ENCODE measurements at regions not wholly inside any gene's neighbourhood (a gene's known extent, or its start where the extent isn't known, plus 50 kb on each side); places are given as distances from the start of the nearest gene placed in this dataset.

DNA sequence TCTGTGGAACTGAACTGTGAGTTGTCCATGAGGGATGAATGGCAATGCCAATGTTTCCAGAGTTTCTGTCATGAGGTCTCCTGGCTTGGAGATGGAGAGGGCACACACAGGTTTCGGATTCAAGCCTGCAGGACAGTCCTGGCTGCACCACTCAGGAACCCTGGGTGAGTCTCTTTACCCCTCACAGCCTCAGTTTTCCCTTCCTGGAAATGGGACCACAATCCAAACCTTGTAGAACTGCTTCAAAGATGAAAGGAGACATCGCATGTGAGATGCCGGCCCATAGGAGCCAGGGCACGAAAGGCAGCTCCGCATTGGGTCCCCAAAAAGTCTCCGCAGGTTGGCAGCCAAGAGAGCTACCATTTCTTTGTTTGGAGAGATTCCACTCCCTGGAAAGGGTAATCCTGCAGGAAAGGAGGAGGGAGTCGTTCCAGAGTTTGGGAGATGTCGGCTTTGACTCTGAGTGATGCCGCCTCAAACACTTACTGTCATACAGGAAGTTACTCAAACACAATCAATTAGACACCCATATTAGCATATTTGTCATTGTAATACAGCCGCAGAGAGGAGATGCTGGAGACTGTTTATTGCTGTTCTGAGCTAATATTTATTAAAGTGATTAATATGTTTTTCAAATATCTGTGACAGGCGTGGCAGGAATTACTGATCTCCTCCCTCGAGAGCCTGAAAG lies 318.3 kb downstream of the MN1 start:
- H3K9me3 ChIP-seq (ENCODE audit: control insufficient read depth, low read length) = no peaks in the 10 kb centered on the region
- no peak overlapping the region for H3K4me2 ChIP-seq (ENCODE audit: low read length)
- no peak overlapping the region for H3K4me3 ChIP-seq (ENCODE audit: low read depth, low read length)
- no peak overlapping the region for H3K27ac ChIP-seq
- H3K9ac ChIP-seq = no peak overlapping the region
- no peaks in the 10 kb centered on the region for H3K4me1 ChIP-seq
- H3K27me3 ChIP-seq (ENCODE audit: control insufficient read depth, insufficient read depth, low read length) = no peaks in the 10 kb centered on the region
- H2AFZ ChIP-seq = no peak overlapping the region
- H3K79me2 ChIP-seq = no peaks in the 10 kb centered on the region
- TF ChIP-seq, protein P1, sequence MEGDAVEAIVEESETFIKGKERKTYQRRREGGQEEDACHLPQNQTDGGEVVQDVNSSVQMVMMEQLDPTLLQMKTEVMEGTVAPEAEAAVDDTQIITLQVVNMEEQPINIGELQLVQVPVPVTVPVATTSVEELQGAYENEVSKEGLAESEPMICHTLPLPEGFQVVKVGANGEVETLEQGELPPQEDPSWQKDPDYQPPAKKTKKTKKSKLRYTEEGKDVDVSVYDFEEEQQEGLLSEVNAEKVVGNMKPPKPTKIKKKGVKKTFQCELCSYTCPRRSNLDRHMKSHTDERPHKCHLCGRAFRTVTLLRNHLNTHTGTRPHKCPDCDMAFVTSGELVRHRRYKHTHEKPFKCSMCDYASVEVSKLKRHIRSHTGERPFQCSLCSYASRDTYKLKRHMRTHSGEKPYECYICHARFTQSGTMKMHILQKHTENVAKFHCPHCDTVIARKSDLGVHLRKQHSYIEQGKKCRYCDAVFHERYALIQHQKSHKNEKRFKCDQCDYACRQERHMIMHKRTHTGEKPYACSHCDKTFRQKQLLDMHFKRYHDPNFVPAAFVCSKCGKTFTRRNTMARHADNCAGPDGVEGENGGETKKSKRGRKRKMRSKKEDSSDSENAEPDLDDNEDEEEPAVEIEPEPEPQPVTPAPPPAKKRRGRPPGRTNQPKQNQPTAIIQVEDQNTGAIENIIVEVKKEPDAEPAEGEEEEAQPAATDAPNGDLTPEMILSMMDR (IDR thresholded peaks at IDR 0.05) = no peak
- H3K36me3 ChIP-seq (ENCODE audit: control insufficient read depth, insufficient read depth, low read length) = no peaks in the 10 kb centered on the region

DNA sequence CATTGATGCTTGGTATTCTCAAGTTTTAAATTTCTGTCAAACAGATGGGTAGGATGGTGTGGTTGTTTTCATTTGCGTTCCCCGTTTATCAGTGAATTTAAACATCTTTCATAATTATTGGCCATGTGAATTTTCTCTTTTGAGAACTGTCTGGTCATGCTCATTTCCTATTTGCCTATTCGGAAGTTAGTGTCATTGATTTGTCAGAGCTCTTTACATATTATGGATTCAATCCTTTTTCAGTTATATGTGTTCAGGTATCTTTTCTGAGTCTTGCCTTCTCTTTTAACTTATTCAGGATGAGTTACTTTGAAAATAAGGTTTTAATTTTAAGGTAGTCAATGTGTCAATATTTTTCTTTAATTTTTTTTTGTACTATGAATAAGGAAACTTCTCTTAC lies 315.7 kb downstream of the MN1 start:
- Histone ChIP-seq H3K36me3 (ENCODE audit: control insufficient read depth, insufficient read depth, low read length) (no peaks in the 10 kb centered on the region), H3K4me1 (no peaks in the 10 kb centered on the region), H3K4me3 (ENCODE audit: low read depth, low read length) (no peak overlapping the region), H3K27me3 (ENCODE audit: control insufficient read depth, insufficient read depth, low read length) (no peaks in the 10 kb centered on the region), H3K27ac (no peak overlapping the region), H2AFZ (no peak overlapping the region), H3K4me2 (ENCODE audit: low read length) (no peak overlapping the region), H3K9ac (no peak overlapping the region), H3K9me3 (ENCODE audit: control insufficient read depth, low read length) (no peaks in the 10 kb centered on the region), H3K79me2 (no peaks in the 10 kb centered on the region)
- TF ChIP-seq, protein P1 (IDR thresholded peaks at IDR 0.05) = no peak

DNA sequence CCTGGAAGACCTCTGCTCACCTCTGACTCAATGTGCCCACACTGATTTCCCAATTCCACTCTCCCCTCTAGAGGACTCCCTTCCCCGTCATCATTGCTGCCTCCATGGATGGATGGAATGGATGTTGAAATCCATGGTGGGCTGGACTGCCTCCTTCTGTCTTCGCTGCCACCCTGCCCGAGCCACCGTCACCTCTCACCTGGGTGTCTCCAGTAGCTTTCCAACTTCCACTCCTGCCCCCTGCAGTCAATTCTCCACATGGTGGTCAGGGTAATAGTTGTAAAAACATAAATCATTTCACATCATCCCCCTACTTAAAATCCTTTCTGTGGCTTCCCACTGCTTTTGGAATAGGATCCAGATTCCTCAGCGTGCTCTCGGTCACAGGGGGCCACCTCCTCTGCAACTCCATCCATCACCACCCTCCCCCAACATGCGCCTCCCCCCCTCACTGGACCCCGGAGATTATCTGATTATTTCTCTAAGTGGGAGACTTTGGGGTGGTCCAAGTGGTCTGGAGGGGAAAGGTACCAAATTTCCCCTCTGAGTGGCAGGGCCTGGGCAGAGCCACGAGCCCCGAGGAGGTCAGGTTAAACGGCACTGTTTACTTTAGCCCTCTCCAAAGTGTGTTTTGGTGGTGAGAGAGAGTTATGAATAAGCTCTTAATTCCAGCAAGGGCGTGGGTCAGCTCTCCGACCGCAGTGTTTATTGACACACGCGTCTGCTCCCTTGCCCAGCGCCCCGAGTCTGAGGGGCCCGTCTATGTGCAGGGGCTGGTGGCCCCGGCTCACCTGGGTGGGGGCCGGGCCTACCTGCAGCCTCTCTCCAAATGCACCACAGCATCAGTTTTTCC lies 313.7 kb downstream of the MN1 start:
- Histone ChIP-seq H3K4me3 (ENCODE audit: low read depth, low read length) (no peak overlapping the region), H3K27ac (no peak overlapping the region), H3K27me3 (ENCODE audit: control insufficient read depth, insufficient read depth, low read length) (no peaks in the 10 kb centered on the region), H2AFZ (no peak overlapping the region), H3K9ac (no peak overlapping the region), H3K4me2 (ENCODE audit: low read length) (no peak overlapping the region), H3K36me3 (ENCODE audit: control insufficient read depth, insufficient read depth, low read length) (no peaks in the 10 kb centered on the region), H3K9me3 (ENCODE audit: control insufficient read depth, low read length) (no peaks in the 10 kb centered on the region), H3K4me1 (no peaks in the 10 kb centered on the region), H3K79me2 (no peaks in the 10 kb centered on the region)
- TF ChIP-seq, protein P1 (IDR thresholded peaks at IDR 0.05) = no peak

DNA sequence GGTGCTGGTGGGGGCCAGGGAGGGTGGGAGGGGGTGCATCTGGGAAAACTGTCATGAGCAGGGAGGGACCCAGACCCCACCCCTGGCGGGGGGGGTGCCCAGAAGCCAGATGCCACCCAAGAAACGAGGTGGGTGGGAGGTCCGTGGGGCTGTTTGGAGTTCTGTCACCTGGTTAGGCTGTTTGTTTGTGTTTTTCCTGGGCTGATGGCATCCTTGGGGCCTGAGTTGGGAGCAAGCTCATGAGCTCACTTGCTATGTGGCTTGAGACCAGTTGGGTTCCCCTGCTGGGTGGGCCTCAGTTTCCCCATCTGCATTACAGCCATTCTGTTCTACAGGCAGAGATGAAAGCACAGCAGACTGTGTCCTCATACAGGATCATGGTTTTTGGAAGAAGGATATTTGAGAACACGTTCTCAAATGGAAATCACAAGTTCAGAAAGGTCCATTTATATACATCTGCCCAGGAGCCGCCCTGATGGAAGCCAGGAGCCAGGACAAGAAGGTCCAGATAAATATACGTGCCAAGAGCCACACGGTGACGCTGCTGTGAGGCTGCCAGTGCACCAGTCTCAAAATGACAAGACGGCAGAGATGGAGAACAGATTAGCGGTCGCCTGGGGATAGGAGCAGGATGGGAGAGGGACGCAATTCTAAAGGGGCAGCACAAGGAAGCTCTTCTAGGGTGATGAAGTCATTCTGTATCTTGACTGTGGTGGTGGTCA lies 312.9 kb downstream of the MN1 start:
- TF ChIP-seq, protein P1 (IDR thresholded peaks at IDR 0.05) = no peak
- no peak overlapping the region for H3K4me2 ChIP-seq (ENCODE audit: low read length)
- H3K27me3 ChIP-seq (ENCODE audit: control insufficient read depth, insufficient read depth, low read length) = no peaks in the 10 kb centered on the region
- H3K9me3 ChIP-seq (ENCODE audit: control insufficient read depth, low read length) = no peaks in the 10 kb centered on the region
- H3K79me2 ChIP-seq = no peaks in the 10 kb centered on the region
- H3K4me3 ChIP-seq (ENCODE audit: low read depth, low read length) = no peak overlapping the region
- no peak overlapping the region for H3K27ac ChIP-seq
- H3K4me1 ChIP-seq = no peaks in the 10 kb centered on the region
- no peaks in the 10 kb centered on the region for H3K36me3 ChIP-seq (ENCODE audit: control insufficient read depth, insufficient read depth, low read length)
- no peak overlapping the region for H2AFZ ChIP-seq
- H3K9ac ChIP-seq = no peak overlapping the region
